Choroid plexus epithelial cell (primary cell): ENCODE measurements at regions not wholly inside any gene's neighbourhood (a gene's known extent, or its start where the extent isn't known, plus 50 kb on each side); places are given as distances from the start of the nearest gene placed in this dataset.
"Not testable (repeated sequence)": the region's sequence is repeated elsewhere in the genome, so short reads cannot be mapped to it uniquely, and the experiment has no call there.

Experiments
- DNase-seq: peaks from one replicate; pipeline ENCODE4 v3.0.0-alpha.2; 2010; ENCODE audit warnings: low read depth
- H3K4me3 ChIP-seq: 2 replicates; pipeline ENCODE4 v1.5.1; 2011; ENCODE audit warnings: low read depth, mild to moderate bottlenecking, control low read depth, low read length, moderate library complexity
- CTCF ChIP-seq: conservative IDR thresholded peaks from 2 replicates; pipeline ENCODE4 v1.5.1; 2011; ENCODE audit warnings: low read depth, mild to moderate bottlenecking, control low read depth, inconsistent platforms, low read length, moderate library complexity

GRCh38 chr14:47949006-47949405 is 273.6 kb upstream of the MDGA2 start:
- no peak for TF ChIP-seq CTCF

GRCh38 chr14:47935332-47935731 is 259.9 kb upstream of the MDGA2 start:
- DNase-seq: no peak
- H3K4me3 ChIP-seq: no peak overlapping the region
- TF ChIP-seq CTCF: no peak

More at GRCh38 chr14:47949006-47949405, 273.6 kb upstream of the MDGA2 start:
- H3K4me3 ChIP-seq: no peak overlapping the region
- DNase-seq: no peak

- no peak for TF ChIP-seq CTCF
- no peak for DNase-seq
- no peak overlapping the region for H3K4me3 ChIP-seq
Observed at GRCh38 chr14:47929334-47929733, 253.9 kb upstream of the MDGA2 start.

GRCh38 chr14:47921133-47921532 is 245.7 kb upstream of the MDGA2 start:
- H3K4me3 ChIP-seq: no peak overlapping the region
- no peak for DNase-seq
- TF ChIP-seq CTCF: no peak

- no peak for TF ChIP-seq CTCF
- no peak overlapping the region for H3K4me3 ChIP-seq
- DNase-seq: no peak
Observed at GRCh38 chr14:47919997-47920396, 244.6 kb upstream of the MDGA2 start.

GRCh38 chr14:47919334-47919846 is 244.0 kb upstream of the MDGA2 start:
- no peak for DNase-seq
- H3K4me3 ChIP-seq: no peak overlapping the region
- TF ChIP-seq CTCF: no peak

- peak; percentile 17 for DNase-seq
- H3K4me3 ChIP-seq: no peak overlapping the region
- TF ChIP-seq CTCF: peak; percentile 53
Observed at GRCh38 chr14:47917344-47917954, 242.0 kb upstream of the MDGA2 start.

GRCh38 chr14:47901141-47901540 is 225.7 kb upstream of the MDGA2 start:
- DNase-seq, H3K4me3 ChIP-seq: not testable (repeated sequence)
